Stimulated activated CD4-positive, alpha-beta T cell treated with anti-CD3 and anti-CD28 coated beads, Interleukin-12 subunit alpha, Interleukin-12 subunit beta, amount 100 ng/mL, for 48 hours (primary cell): ENCODE measurements at regions not wholly inside any gene's neighbourhood (a gene's known extent, or its start where the extent isn't known, plus 50 kb on each side); places are given as distances from the start of the nearest gene placed in this dataset.
"Not testable (repeated sequence)": the region's sequence is repeated elsewhere in the genome, so short reads cannot be mapped to it uniquely, and the experiment has no call there.

ENCODE experiments used
- DNase-seq, 3 donors: peaks; one replicate each; pipeline ENCODE4 v3.0.0-alpha.2; 2020; ENCODE audit warnings: low read depth in 2 of 3, low spot score in 1 of 3

- no peak for DNase-seq
Measured at GRCh38 chr9:126166866-126167265, 159.8 kb upstream of the MVB12B start.

GRCh38 chr9:126169736-126170135 lies 156.9 kb upstream of the MVB12B start:
- DNase-seq: no peak

DNA sequence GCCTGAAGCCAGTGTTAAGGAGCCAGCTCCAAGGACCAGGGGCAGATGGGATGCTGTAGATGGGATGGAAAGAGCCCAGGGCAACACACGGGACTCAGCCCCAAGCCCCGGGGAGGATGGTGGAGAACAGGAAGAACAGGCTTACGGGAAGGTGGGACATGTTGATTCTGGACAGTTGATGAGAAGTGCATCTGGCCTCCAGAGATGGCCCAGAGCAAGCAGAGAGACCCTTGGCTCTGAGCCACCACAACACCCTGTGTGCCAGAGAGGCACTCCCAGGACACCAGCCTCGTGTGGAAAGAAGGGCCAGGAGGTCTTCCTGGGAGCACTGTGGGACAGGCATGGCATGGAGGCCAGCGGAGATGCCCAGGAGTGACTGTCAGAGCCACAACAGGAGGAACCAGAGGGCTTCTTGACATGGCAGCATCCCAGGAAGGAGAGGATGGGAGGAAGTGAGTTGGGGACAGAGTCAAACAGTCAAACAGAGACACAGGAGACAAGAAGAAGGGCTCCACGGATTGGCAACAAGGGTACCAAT lies 156.3 kb upstream of the MVB12B start:
- no peak for DNase-seq

- DNase-seq: no peak
Measured at GRCh38 chr9:126171641-126172040, 155.0 kb upstream of the MVB12B start.

DNA sequence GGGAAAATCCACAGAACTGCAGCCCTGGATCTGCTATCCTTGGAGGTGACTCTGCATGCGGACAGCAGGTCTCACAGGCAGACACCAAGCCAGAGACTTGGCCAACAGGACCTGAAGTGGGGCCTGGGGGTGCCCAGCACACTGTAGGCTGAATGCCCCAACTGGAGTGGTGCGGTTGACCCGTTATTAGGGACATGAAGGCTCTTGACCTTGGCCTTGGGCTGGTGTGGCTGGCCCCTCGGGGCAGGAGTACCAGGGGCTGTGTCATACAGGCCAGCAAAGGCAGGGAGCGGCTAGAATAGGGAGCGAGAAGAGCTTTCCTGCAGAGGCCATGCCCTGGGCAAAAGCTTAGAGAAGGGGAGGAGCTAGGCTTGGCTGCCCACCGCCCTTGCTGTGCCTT lies 153.2 kb upstream of the MVB12B start:
- no peak for DNase-seq

- DNase-seq: no peak
Measured at GRCh38 chr9:126173929-126174328, 152.7 kb upstream of the MVB12B start.

- DNase-seq: no peak
Measured at GRCh38 chr9:126183266-126183665, 143.4 kb upstream of the MVB12B start.

DNA sequence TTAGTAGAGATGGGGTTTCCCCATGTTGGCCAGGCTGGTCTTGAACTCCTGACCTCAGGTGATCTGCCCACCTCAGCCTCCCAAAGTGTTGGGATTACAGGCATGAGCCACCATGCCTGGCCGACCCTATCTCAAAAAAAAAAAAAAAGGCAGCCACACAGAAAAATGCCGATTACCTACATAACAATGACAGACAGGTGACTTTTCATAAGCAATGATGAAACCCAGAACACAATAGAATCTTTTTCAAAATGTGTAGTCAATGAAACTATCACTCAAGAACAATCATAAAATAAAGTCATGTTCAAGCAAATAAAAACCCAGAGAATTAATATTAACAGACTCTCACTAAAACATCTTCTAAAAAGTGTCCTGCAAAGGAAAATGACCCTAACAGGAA lies 135.6 kb upstream of the MVB12B start:
- DNase-seq: not testable (repeated sequence)

GRCh38 chr9:126198854-126199253 lies 127.8 kb upstream of the MVB12B start:
- no peak for DNase-seq

DNA sequence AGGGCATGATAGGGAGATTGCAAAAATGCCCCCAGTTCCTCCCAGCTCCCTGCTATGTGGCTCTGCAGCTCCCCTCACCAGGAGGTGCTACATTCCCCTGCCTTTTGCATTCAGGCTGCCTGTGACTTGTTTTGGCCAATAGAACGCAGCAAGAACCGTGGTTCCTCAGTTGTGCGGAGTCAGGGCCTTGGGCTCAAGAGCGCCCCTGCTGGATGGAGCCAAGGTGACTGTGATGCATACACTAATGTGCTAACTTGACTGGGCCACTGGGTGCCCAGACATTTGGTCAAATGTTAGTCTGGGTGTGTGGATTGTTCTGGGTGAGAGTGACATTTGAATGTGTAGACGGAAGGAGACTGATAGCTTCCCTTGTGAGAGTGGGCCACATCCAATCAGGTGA lies 123.3 kb upstream of the MVB12B start:
- peak in 1 of 3 donors; percentile 3 for DNase-seq

DNA sequence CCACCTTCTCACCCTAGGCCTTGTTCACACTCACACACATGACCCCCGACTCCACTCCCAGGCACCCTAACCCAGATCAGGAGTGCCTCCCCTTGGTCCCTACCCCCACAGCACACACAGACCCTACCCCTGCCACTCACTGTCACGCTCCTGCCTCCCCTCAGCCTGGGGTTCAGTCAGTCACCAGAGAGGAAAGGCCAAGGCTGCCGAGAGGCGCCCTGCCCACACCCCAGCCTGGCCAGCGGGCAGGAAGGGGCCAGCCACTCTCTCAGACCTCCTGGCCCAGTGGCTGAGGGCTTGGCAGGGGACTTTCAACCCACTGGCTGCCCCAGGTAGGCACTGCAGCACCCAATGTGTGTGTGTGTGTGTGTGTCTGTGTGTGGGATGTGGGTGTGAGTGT lies 122.4 kb upstream of the MVB12B start:
- DNase-seq: no peak

DNA sequence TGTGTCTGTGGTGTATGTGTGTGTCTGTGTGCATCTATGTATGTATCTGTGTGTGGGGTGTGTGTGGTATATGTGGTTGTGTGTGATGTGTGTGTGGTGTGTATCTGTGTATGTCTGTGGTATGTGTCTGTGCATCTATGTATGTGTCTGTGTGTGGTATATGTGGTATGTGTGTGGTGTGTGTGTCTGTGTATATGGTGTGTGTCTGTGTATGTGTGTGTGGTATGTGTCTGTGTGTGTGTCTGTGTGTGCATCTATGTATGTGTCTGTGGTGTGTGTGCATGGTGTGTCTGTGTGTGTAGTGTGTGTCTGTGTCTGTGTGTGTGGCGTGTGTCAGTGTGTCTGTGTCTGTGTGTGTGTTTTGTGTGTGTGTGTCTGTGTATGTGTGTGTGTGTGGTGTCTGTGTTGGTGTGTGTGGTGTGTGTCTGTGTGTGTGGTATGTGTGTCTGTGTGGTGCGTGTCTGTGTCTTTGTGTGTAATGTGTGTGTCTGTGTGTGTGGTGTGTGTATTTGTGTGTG lies 121.9 kb upstream of the MVB12B start:
- no peak for DNase-seq

GRCh38 chr9:126205265-126205664 lies 121.4 kb upstream of the MVB12B start:
- DNase-seq: no peak

DNA sequence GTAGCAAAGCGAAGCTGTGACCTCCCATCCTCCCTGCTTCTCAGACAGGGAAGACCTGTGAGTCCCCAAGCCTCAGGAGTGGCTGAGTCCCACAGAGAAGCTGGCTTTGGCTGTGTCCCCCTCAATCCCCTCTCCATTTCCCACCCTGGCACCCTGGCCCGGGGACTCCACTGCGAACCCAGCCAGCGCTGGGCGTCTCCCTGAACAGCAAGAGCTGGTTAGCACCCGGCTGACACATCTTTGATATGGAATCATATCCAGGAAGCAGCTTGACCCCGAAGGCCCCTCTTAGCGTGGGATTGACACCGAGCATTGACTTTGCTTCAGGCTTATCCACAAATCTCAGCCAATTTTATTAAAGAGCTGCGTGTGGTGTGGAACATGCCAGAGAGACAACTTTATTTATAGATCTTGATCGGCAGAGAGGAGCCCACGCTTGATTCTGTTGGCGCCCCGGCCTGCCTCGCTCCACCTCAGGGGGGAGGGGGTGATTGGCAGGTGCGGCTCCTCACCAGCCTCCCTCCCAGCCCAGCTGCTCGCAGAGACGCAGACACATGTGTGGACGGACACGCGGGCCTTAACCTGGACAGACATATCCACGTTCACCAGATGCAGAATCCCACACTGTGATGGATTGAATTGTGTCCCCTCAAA lies 120.7 kb upstream of the MVB12B start:
- DNase-seq: no peak

GRCh38 chr9:126207256-126207655 lies 119.4 kb upstream of the MVB12B start:
- DNase-seq: no peak

DNA sequence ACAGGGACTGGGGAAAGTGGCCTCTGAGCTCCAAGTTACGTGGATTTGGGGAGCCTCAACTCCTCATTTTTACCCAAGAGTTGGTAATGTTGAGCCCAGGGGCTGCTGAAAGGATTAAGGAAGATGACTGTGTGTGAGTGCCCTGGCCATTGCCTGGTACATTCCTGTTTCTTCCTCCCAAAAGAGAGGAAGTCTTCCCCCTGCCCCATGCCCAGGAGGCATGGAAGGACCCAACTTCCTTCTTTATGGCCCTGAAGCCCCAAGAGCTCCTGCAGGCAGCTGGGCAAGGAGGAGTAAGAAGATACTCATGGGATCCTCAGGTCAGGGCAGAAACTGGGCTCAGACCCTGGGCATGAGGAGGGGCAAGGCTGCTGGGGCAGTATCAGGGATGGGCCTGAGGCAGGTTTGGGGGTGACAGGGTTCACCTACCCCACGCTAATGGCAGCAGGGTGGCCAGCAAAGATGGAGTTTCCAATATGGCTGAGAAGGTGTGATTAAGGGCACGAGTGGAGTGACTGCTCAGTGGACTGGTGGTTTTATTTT lies 118.3 kb upstream of the MVB12B start:
- DNase-seq: no peak

DNA sequence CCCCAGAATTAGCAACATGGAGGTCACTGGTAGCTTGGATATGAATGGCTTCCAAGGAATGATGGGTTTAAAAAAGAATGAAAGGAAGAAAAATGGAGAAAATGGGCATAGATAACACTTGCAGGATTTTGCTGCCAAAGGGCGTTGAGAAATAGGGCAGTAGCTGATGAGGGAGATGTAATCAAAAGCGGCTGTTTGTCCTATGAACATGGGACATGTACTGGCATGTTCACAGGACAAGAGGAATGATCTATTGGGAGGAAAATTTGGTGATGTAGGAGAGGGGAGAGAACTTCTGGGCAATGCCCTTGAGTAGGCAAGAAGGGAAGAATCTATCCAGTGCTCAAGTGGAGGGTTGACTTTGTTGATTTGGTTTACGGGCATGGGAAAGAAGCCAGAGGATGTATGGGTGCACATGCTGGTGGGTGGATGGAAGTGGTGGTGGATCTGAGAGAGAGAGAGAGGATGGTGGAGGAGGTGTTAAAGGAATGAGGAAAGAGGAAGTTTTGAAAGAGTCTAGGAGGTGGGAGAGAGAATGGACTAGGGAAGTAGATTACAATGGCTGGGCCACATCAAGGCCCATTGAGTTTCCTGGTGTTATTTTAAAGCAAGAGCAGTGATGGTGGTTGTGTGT lies 115.1 kb upstream of the MVB12B start:
- DNase-seq: no peak

DNA sequence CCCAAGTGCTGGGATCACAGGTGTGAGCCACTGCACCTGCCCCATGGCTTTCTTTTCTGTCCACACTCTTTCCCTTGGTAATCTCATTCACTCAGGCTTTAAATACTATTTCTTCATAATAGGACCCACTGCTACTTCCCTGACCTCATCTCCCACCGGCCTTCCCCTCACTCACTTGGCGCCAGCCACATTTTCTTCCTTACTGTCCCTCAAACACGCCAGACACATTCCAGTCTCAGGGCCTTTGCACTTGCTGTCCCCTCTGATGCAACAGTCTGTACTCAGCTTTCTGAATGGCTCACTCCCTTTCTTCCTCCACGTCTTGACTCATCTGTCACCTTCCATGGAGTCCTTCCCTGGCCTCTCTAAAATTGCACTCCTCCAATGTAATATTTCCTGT lies 111.1 kb upstream of the MVB12B start:
- DNase-seq: no peak

DNA sequence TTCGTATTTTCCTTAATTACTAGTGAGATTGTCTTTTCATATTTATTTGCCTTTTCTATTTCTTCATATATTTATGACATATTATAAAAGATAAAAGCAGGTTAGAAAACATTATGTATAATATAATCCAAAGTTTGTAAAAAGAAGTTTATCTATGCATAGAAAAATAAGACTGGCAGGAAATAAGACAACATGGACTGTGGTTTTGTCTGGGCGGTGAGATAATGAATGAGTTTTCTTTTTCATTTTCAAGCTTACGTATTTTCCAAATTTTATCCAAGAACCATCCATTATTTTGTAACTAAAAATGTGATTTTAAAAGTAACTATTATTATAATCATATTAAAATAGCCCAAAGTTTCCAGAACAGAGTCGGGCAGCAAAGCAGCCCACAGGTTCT lies 109.8 kb upstream of the MVB12B start:
- no peak for DNase-seq

GRCh38 chr9:126217250-126217653 lies 109.4 kb upstream of the MVB12B start:
- DNase-seq: no peak

- DNase-seq: no peak
Measured at GRCh38 chr9:126217797-126218196, 108.8 kb upstream of the MVB12B start.

- no peak for DNase-seq
Measured at GRCh38 chr9:126218359-126219125, 108.1 kb upstream of the MVB12B start.
